HCT116 (cell line): ENCODE measurements at regions not wholly inside any gene's neighbourhood (a gene's known extent, or its start where the extent isn't known, plus 50 kb on each side); places are given as distances from the start of the nearest gene placed in this dataset.

Experiments used
- CBX3 ChIP-seq: IDR thresholded peaks from 2 replicates; pipeline ENCODE4 v1.6.1; 2012; ENCODE audit warnings: low read depth
- CEBPB ChIP-seq: IDR thresholded peaks from 2 replicates; pipeline ENCODE4 v1.6.1; 2012; ENCODE audit warnings: low read depth
- CTCF ChIP-seq, 3 experiments: fragments of 200-600 bp in 1 of 3; sonication (generic) in 1 of 3; IDR thresholded peaks in 2 of 3; conservative IDR thresholded peaks in 1 of 3; 2 replicates each; pipeline ENCODE4 v1.5.1; 2012 to 2017; ENCODE audit warnings: low read depth in 2 of 3, low read length in 2 of 3, antibody characterized with exemption in 1 of 3, borderline replicate concordance in 1 of 3, control low read depth in 1 of 3, mild to moderate bottlenecking in 1 of 3, mixed read lengths in 1 of 3, mixed run types in 1 of 3, moderate library complexity in 1 of 3; ENCODE audit not compliant: insufficient read depth in 1 of 3
- EZH2phosphoT487 ChIP-seq: fragments of 200-600 bp; IDR thresholded peaks from 2 replicates; pipeline ENCODE4 v1.6.1; 2018; ENCODE audit warnings: antibody characterized with exemption, borderline replicate concordance
- MAX ChIP-seq: IDR thresholded peaks from 2 replicates; pipeline ENCODE4 v1.6.1; 2012
- POLR2A ChIP-seq: IDR thresholded peaks from 2 replicates; pipeline ENCODE4 v1.7.0; 2011; ENCODE audit warnings: borderline replicate concordance; ENCODE audit not compliant: insufficient read depth, insufficient read length; ENCODE audit errors: extremely low read depth
- POLR2AphosphoS5 ChIP-seq: IDR thresholded peaks from 2 replicates; pipeline ENCODE4 v1.6.1; 2011; ENCODE audit warnings: mild to moderate bottlenecking, low read depth, low read length, moderate library complexity
- RAD21 ChIP-seq: IDR thresholded peaks from 2 replicates; pipeline ENCODE4 v1.6.1; 2012; ENCODE audit warnings: low read depth, mild to moderate bottlenecking
- REST ChIP-seq: IDR thresholded peaks from 2 replicates; pipeline ENCODE4 v1.6.1; 2012; ENCODE audit warnings: low read depth
- SIN3A ChIP-seq: IDR thresholded peaks from 2 replicates; pipeline ENCODE4 v1.6.1; 2012; ENCODE audit warnings: low read depth
- YY1 ChIP-seq: IDR thresholded peaks from 2 replicates; pipeline ENCODE4 v1.6.1; 2011; ENCODE audit warnings: low read length, low read depth, moderate library complexity, mild to moderate bottlenecking; ENCODE audit not compliant: insufficient replicate concordance; ENCODE audit errors: extremely low read depth
- ZBTB33 ChIP-seq: IDR thresholded peaks from 2 replicates; pipeline ENCODE4 v1.6.1; 2011; ENCODE audit warnings: mild to moderate bottlenecking, low read length, moderate library complexity; ENCODE audit not compliant: insufficient replicate concordance; ENCODE audit errors: extremely low read depth
- ZFX ChIP-seq: fragments of 450-650 bp; IDR thresholded peaks from 2 replicates; pipeline ENCODE4 v1.6.1; 2017

- TF ChIP-seq CTCF (IDR thresholded peaks at IDR 0.05 in 2 of 3, conservative IDR thresholded peaks at IDR 0.05 in 1 of 3; ENCODE audit: borderline replicate concordance in 1 of 3, insufficient read depth in 1 of 3, low read depth in 2 of 3, low read length in 2 of 3) (no peak), POLR2A (no peak), RAD21 (no peak), REST (no peak), CBX3 (no peak), POLR2AphosphoS5 (no peak), ZFX (no peak), MAX (no peak), EZH2phosphoT487 (no peak), SIN3A (no peak), CEBPB (no peak), ZBTB33 (no peak), YY1 (no peak)
Measured at GRCh38 chr4:24209906-24210305, 320.1 kb upstream of the PPARGC1A start.
